GM12878 (cell line): ENCODE measurements at regions not wholly inside any gene's neighbourhood (a gene's known extent, or its start where the extent isn't known, plus 50 kb on each side); places are given as distances from the start of the nearest gene placed in this dataset.

Experiments
- ATAC-seq: fragments of 200-7000 bp; cut with Tn5 transposase; 3 replicates; pipeline ENCODE4 v1.9.1; 2020; ENCODE audit warnings: mild to moderate bottlenecking, moderate library complexity
- BruUV-seq: library from RNA; stranded (reverse); fragments of 400-500 nt; replicated peaks from 2 replicates; lab custom pipeline; 2021; lab: Mats Ljungman, UMichigan
- CTCF ChIA-PET: fragments of 300-600 bp; sonication (Branson Sonifier 250); formaldehyde crosslinking; extraction: SDS; loops from one replicate; lab custom pipeline; 2021; ENCODE audit warnings: inconsistent platforms; lab: Yijun Ruan, JAX
- POLR2A ChIA-PET: fragments of 350-600 bp; formaldehyde crosslinking; extraction: SDS; loops from one replicate; lab custom pipeline; 2021; ENCODE audit warnings: inconsistent platforms; lab: Charles Lee
- RAD21 ChIA-PET: fragments of 300-600 bp; sonication (Branson Sonifier 250); formaldehyde crosslinking; loops from one replicate; lab custom pipeline; 2023; ENCODE audit warnings: antibody characterized with exemption; ENCODE audit not compliant: unreplicated experiment; lab: Charles Lee
- SMC1A ChIA-PET: fragments of 300-600 bp; sonication (Branson Sonifier 250); formaldehyde crosslinking; loops from one replicate; lab custom pipeline; 2023; ENCODE audit not compliant: unreplicated experiment, uncharacterized antibody; lab: Charles Lee
- DNase-seq: peaks from one replicate; pipeline ENCODE4 v3.0.0-alpha.2; 2011; ENCODE audit warnings: low read depth, low spot score
- FAIRE-seq: peaks from 3 replicates; lab custom pipeline; 2011; peaks lifted over from hg19 to GRCh38; lab: Jason Lieb, UNC
- H2AFZ ChIP-seq: 2 replicates; pipeline ENCODE4 v1.6.0; 2011; ENCODE audit warnings: low read depth, low read length, control low read depth; ENCODE audit not compliant: control insufficient read depth
- H3K27ac ChIP-seq: 2 replicates; pipeline ENCODE4 v1.5.1; 2011; ENCODE audit warnings: control low read depth; ENCODE audit not compliant: control insufficient read depth, insufficient read depth
- H3K27me3 ChIP-seq, 2 experiments: replicated peaks in 1 of 2; 2 replicates each; pipeline versions ENCODE4 v1.6.0 to v1.6.1; 2011; ENCODE audit warnings: low read length in 1 of 2; ENCODE audit not compliant: control insufficient read depth in 2 of 2, insufficient read depth in 2 of 2
- H3K36me3 ChIP-seq, 2 experiments: 2 replicates each; pipeline ENCODE4 v1.5.1; 2011; ENCODE audit warnings: low read length in 1 of 2; ENCODE audit not compliant: control insufficient read depth in 2 of 2, insufficient read depth in 2 of 2
- H3K4me1 ChIP-seq: 2 replicates; pipeline ENCODE4 v1.6.1; 2011; ENCODE audit warnings: mild to moderate bottlenecking, low read length, moderate library complexity, mixed read lengths; ENCODE audit not compliant: control insufficient read depth, insufficient read depth
- H3K4me2 ChIP-seq: 2 replicates; pipeline ENCODE4 v1.6.0; 2011; ENCODE audit warnings: control low read depth; ENCODE audit not compliant: control insufficient read depth, insufficient read depth
- H3K4me3 ChIP-seq: fragments of 200-600 bp; sonication (generic); 2 replicates; pipeline ENCODE4 v1.5.1; 2016
- H3K79me2 ChIP-seq: 2 replicates; pipeline ENCODE4 v1.6.0; 2011; ENCODE audit warnings: low read length; ENCODE audit not compliant: control insufficient read depth, insufficient read depth
- H3K9ac ChIP-seq: 2 replicates; pipeline ENCODE4 v1.8.0; 2011; ENCODE audit warnings: low read length, control low read depth, mixed read lengths; ENCODE audit not compliant: control insufficient read depth, insufficient read depth
- H3K9me3 ChIP-seq: replicated peaks from 3 replicates; pipeline ENCODE4 v1.5.1; 2011; ENCODE audit warnings: mild to moderate bottlenecking, low read length; ENCODE audit not compliant: control insufficient read depth, insufficient read depth
- H4K20me1 ChIP-seq: 2 replicates; pipeline ENCODE4 v1.6.0; 2011; ENCODE audit not compliant: control insufficient read depth, insufficient read depth
- BMI1 ChIP-seq: fragments of 450-650 bp; IDR thresholded peaks from 2 replicates; pipeline ENCODE4 v1.6.1; 2016; ENCODE audit warnings: mild to moderate bottlenecking, moderate library complexity, borderline replicate concordance
- CBX3 ChIP-seq: fragments of 200-600 bp; sonication (generic); IDR thresholded peaks from 2 replicates; pipeline ENCODE4 v1.6.1; 2016; ENCODE audit warnings: low read depth, borderline replicate concordance
- CHD2 ChIP-seq: IDR thresholded peaks from 2 replicates; pipeline ENCODE4 v1.6.1; 2011; ENCODE audit warnings: low read depth, low read length, improper control_type of control experiment, borderline replicate concordance
- FOXK2 ChIP-seq: fragments of 450-650 bp; IDR thresholded peaks from 2 replicates; pipeline ENCODE4 v1.6.1; 2017; ENCODE audit warnings: mild to moderate bottlenecking, moderate library complexity
- MEF2B ChIP-seq: fragments of 450-650 bp; IDR thresholded peaks from 2 replicates; pipeline ENCODE4 v1.6.1; 2018; ENCODE audit warnings: mild to moderate bottlenecking, moderate library complexity; ENCODE audit not compliant: partially characterized antibody, poor library complexity, severe bottlenecking
- NFYA ChIP-seq: IDR thresholded peaks from 2 replicates; pipeline ENCODE4 v1.6.1; 2011; ENCODE audit warnings: low read depth, mild to moderate bottlenecking, low read length, improper control_type of control experiment, borderline replicate concordance
- NFYB ChIP-seq: IDR thresholded peaks from 2 replicates; pipeline ENCODE4 v1.6.1; 2011; ENCODE audit warnings: low read depth, mild to moderate bottlenecking, low read length, improper control_type of control experiment, moderate library complexity; ENCODE audit not compliant: insufficient read depth
- NR2C2 ChIP-seq: IDR thresholded peaks from 2 replicates; pipeline ENCODE4 v1.6.1; 2011; ENCODE audit warnings: borderline replicate concordance, low read depth; ENCODE audit not compliant: control insufficient read depth, insufficient read length
- POU2F2 ChIP-seq: IDR thresholded peaks from 3 replicates; pipeline ENCODE4 v1.6.1; 2011; ENCODE audit warnings: low read depth, mild to moderate bottlenecking, low read length, borderline replicate concordance
- SIN3A ChIP-seq: IDR thresholded peaks from 2 replicates; pipeline ENCODE4 v1.6.1; 2012; ENCODE audit warnings: low read depth, low read length, improper control_type of control experiment
- SPI1 ChIP-seq: IDR thresholded peaks from 2 replicates; pipeline ENCODE4 v1.6.1; 2011; ENCODE audit warnings: low read depth, mild to moderate bottlenecking, low read length, moderate library complexity, borderline replicate concordance; ENCODE audit not compliant: insufficient read depth
- SUZ12 ChIP-seq: fragments of 200-600 bp; sonication (generic); IDR thresholded peaks from one replicate; pipeline ENCODE4 v1.6.1; 2018; ENCODE audit warnings: antibody characterized with exemption, mild to moderate bottlenecking; ENCODE audit not compliant: unreplicated experiment
- TARDBP ChIP-seq: IDR thresholded peaks from 2 replicates; pipeline ENCODE4 v1.6.1; 2016; ENCODE audit warnings: borderline replicate concordance
- WGBS: methylation state at CpG from one replicate; pipeline ENCODE4 v1.1.6; 2016; ENCODE audit warnings: low lambda C conversion rate; ENCODE audit not compliant: insufficient replicate concordance, insufficient coverage; ENCODE audit errors: missing lambda C conversion rate; 5-methylcytosine and 5-hydroxymethylcytosine counted together
- in situ Hi-C: fragments of 300-500 bp; cut with MboI; formaldehyde crosslinking; loops from 9 replicates; pipeline ENCODE4 v1.14.3; 2018; ENCODE audit warnings: mixed read lengths
- intact Hi-C: fragments of 100-400 bp; cut with micrococcal nuclease; formaldehyde crosslinking; loops from one replicate; pipeline ENCODE4 v1.14.2; 2022; ENCODE audit not compliant: unreplicated experiment
- TF ChIP-seq, protein P1 (sequence below): fragments of 450-650 bp; IDR thresholded peaks from 2 replicates; pipeline ENCODE4 v1.6.1; 2017; ENCODE audit warnings: mild to moderate bottlenecking
- TF ChIP-seq, protein P2 (sequence below): fragments of 450-650 bp; IDR thresholded peaks from 2 replicates; pipeline ENCODE4 v1.6.1; 2018; ENCODE audit warnings: mild to moderate bottlenecking, low read depth, moderate library complexity; ENCODE audit not compliant: partially characterized antibody

DNA sequence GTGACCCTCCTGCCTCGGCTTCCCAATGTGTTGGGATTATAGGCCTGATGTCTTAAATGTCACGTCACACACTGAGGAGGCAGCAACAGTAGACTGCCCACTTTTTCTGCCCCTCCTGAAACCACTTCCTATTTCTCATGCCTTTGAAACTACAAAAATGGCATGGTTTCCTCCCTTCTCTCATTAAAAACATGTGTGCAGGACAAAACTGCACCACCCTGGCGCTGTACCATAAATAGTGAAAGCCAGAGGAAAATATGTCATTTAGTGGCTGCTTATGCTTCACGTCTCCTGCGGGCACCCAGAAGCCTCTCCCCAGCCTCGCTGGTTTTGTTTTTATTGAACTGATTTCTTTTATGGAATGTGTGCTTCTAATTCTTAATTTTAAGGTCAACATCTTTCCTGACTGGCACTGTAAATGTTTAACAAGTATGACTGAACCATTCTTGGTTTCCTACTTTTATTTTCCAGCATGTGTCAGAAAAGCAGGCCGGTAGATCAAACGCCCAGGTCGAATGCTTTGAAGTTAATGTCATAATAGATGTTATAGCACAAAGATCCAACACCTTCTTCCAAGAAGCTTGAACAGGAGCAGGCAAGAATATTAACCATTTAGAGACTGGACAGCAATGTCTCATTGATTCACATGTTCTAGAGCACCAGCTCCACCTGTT, 59.6 kb upstream of the C1orf87 start (continued):
- TF ChIP-seq, protein P1, sequence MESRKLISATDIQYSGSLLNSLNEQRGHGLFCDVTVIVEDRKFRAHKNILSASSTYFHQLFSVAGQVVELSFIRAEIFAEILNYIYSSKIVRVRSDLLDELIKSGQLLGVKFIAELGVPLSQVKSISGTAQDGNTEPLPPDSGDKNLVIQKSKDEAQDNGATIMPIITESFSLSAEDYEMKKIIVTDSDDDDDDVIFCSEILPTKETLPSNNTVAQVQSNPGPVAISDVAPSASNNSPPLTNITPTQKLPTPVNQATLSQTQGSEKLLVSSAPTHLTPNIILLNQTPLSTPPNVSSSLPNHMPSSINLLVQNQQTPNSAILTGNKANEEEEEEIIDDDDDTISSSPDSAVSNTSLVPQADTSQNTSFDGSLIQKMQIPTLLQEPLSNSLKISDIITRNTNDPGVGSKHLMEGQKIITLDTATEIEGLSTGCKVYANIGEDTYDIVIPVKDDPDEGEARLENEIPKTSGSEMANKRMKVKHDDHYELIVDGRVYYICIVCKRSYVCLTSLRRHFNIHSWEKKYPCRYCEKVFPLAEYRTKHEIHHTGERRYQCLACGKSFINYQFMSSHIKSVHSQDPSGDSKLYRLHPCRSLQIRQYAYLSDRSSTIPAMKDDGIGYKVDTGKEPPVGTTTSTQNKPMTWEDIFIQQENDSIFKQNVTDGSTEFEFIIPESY = no peak
- TF ChIP-seq NFYA = no peak
- TF ChIP-seq SPI1 = no peak; the same call in 1 of the 2 replicates
- TF ChIP-seq SUZ12 = no peak
- TF ChIP-seq POU2F2 = no peak

DNA sequence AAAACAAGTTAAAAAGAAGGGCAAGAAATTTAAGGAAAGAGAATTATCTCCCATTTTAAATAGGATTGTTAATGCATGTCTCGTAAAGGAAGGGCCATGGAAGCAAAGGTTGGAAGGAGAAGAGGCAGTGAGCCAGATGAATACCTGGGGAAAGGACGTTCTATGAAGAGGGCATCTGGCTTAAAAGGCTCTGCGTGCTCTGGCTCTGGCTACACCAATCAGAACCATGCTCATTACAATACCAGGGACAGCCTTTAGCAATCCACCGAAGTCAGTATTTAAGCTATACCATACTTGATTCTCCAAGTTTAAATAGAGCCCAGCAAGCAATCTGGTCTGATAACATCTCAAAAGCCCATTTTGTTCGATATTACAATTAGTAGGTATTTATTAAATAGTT, 58.5 kb upstream of the C1orf87 start:
- no peaks in the 10 kb centered on the region for H3K27me3 ChIP-seq
- no peak for ATAC-seq
- CTCF ChIA-PET = no interaction called here
- no peak overlapping the region for H3K27ac ChIP-seq
- POLR2A ChIA-PET = no interaction called here
- H3K4me2 ChIP-seq = no peak overlapping the region
- H3K79me2 ChIP-seq = no peaks in the 10 kb centered on the region
- no TSS peak for BruUV-seq
- no peak for DNase-seq
- in situ Hi-C loops = no loop called here
- RAD21 ChIA-PET = no interaction called here
- SMC1A ChIA-PET = no interaction called here
- no peak for FAIRE-seq
- H3K9me3 ChIP-seq = no peaks in the 10 kb centered on the region
- no peak overlapping the region for H2AFZ ChIP-seq
- H3K4me3 ChIP-seq = no peak overlapping the region
- H3K36me3 ChIP-seq = no peaks in the 10 kb centered on the region
- no peaks in the 10 kb centered on the region for H3K4me1 ChIP-seq
- intact Hi-C loops = no loop called here
- H3K9ac ChIP-seq = no peak overlapping the region
- 37% methylated on average over 5 of the region's 5 CpGs for WGBS
- H4K20me1 ChIP-seq = no peaks in the 10 kb centered on the region
- TF ChIP-seq NFYB (no peak), TARDBP (no peak), BMI1 (no peak), CHD2 (no peak), FOXK2 (no peak), CBX3 (no peak), MEF2B (no peak), NR2C2 (no peak), SIN3A (no peak)
- TF ChIP-seq, protein P2, sequence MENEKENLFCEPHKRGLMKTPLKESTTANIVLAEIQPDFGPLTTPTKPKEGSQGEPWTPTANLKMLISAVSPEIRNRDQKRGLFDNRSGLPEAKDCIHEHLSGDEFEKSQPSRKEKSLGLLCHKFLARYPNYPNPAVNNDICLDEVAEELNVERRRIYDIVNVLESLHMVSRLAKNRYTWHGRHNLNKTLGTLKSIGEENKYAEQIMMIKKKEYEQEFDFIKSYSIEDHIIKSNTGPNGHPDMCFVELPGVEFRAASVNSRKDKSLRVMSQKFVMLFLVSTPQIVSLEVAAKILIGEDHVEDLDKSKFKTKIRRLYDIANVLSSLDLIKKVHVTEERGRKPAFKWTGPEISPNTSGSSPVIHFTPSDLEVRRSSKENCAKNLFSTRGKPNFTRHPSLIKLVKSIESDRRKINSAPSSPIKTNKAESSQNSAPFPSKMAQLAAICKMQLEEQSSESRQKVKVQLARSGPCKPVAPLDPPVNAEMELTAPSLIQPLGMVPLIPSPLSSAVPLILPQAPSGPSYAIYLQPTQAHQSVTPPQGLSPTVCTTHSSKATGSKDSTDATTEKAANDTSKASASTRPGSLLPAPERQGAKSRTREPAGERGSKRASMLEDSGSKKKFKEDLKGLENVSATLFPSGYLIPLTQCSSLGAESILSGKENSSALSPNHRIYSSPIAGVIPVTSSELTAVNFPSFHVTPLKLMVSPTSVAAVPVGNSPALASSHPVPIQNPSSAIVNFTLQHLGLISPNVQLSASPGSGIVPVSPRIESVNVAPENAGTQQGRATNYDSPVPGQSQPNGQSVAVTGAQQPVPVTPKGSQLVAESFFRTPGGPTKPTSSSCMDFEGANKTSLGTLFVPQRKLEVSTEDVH = no peak
